ENCODE measurements at regions not wholly inside any gene's neighbourhood (a gene's known extent, or its start where the extent isn't known, plus 50 kb on each side); places are given as distances from the start of the nearest gene placed in this dataset.
"Not testable (repeated sequence)": the region's sequence is repeated elsewhere in the genome, so short reads cannot be mapped to it uniquely, and the experiment has no call there.

GRCh38 chr10:126722726-126723125 lies 52.2 kb upstream of the C10orf90 start:
- no peak for DNase-seq (ENCODE audit: low read depth in 3 of 3)

GRCh38 chr10:126723226-126723625 lies 52.7 kb upstream of the C10orf90 start:
- no peak for DNase-seq (ENCODE audit: low read depth in 3 of 3)

GRCh38 chr10:126729314-126729870 lies 58.9 kb upstream of the C10orf90 start:
- DNase-seq (ENCODE audit: low read depth in 3 of 3), result no peak

- DNase-seq (ENCODE audit: low read depth in 3 of 3), result no peak
Measured at GRCh38 chr10:126730856-126731609, 60.5 kb upstream of the C10orf90 start.

GRCh38 chr10:126731610-126731990 lies 61.1 kb upstream of the C10orf90 start:
- DNase-seq (ENCODE audit: low read depth in 3 of 3), result no peak

GRCh38 chr10:126732308-126732707 lies 61.8 kb upstream of the C10orf90 start:
- no peak for DNase-seq (ENCODE audit: low read depth in 3 of 3)

GRCh38 chr10:126732868-126733267 lies 62.4 kb upstream of the C10orf90 start:
- DNase-seq (ENCODE audit: low read depth in 3 of 3), result no peak

GRCh38 chr10:126734015-126734414 lies 63.5 kb upstream of the C10orf90 start:
- DNase-seq (ENCODE audit: low read depth in 3 of 3), result no peak

GRCh38 chr10:126734967-126735366 lies 64.5 kb upstream of the C10orf90 start:
- no peak for DNase-seq (ENCODE audit: low read depth in 3 of 3)

- DNase-seq (ENCODE audit: low read depth in 3 of 3), result no peak
Measured at GRCh38 chr10:126736142-126736541, 65.6 kb upstream of the C10orf90 start.

- no peak for DNase-seq (ENCODE audit: low read depth in 3 of 3)
Measured at GRCh38 chr10:126736727-126737126, 66.2 kb upstream of the C10orf90 start.

- no peak for DNase-seq (ENCODE audit: low read depth in 3 of 3)
Measured at GRCh38 chr10:126738001-126738400, 67.5 kb upstream of the C10orf90 start.

GRCh38 chr10:126744571-126744970 lies 74.1 kb upstream of the C10orf90 start:
- no peak for DNase-seq (ENCODE audit: low read depth in 3 of 3)

GRCh38 chr10:126749015-126749655 lies 78.6 kb upstream of the C10orf90 start:
- DNase-seq (ENCODE audit: low read depth in 3 of 3), result peak; percentile 5 to 53 (median 7)

GRCh38 chr10:126754966-126755365 lies 84.5 kb upstream of the C10orf90 start:
- DNase-seq (ENCODE audit: low read depth in 3 of 3), result no peak

GRCh38 chr10:126758867-126759266 lies 88.4 kb upstream of the C10orf90 start:
- DNase-seq (ENCODE audit: low read depth in 3 of 3), result no peak

- DNase-seq (ENCODE audit: low read depth in 3 of 3), result no peak
Measured at GRCh38 chr10:126759531-126759930, 89.0 kb upstream of the C10orf90 start.

- DNase-seq (ENCODE audit: low read depth in 3 of 3), result not testable (repeated sequence)
Measured at GRCh38 chr10:126766646-126767045, 96.2 kb upstream of the C10orf90 start.

GRCh38 chr10:126770809-126771208 lies 100.3 kb upstream of the C10orf90 start:
- DNase-seq (ENCODE audit: low read depth in 3 of 3), result no peak

- no peak for DNase-seq (ENCODE audit: low read depth in 3 of 3)
Measured at GRCh38 chr10:126776168-126776567, 105.7 kb upstream of the C10orf90 start.

- no peak for DNase-seq (ENCODE audit: low read depth in 3 of 3)
Measured at GRCh38 chr10:126777714-126778113, 107.2 kb upstream of the C10orf90 start.

- DNase-seq (ENCODE audit: low read depth in 3 of 3), result no peak
Measured at GRCh38 chr10:126781450-126782216, 111.1 kb upstream of the C10orf90 start.

All from stimulated activated CD4-positive, alpha-beta T cell treated with anti-CD3 and anti-CD28 coated beads, TNF-alpha, amount 100 ng/mL, for 24 hours (primary cell).